Renal pelvis (tissue), 1 donor: ENCODE measurements at regions not wholly inside any gene's neighbourhood (a gene's known extent, or its start where the extent isn't known, plus 50 kb on each side); places are given as distances from the start of the nearest gene placed in this dataset.
"Not testable (repeated sequence)": the region's sequence is repeated elsewhere in the genome, so short reads cannot be mapped to it uniquely, and the experiment has no call there.

Source experiments
- DNase-seq: peaks from one replicate; pipeline ENCODE4 v3.0.0-alpha.2; 2013

DNA sequence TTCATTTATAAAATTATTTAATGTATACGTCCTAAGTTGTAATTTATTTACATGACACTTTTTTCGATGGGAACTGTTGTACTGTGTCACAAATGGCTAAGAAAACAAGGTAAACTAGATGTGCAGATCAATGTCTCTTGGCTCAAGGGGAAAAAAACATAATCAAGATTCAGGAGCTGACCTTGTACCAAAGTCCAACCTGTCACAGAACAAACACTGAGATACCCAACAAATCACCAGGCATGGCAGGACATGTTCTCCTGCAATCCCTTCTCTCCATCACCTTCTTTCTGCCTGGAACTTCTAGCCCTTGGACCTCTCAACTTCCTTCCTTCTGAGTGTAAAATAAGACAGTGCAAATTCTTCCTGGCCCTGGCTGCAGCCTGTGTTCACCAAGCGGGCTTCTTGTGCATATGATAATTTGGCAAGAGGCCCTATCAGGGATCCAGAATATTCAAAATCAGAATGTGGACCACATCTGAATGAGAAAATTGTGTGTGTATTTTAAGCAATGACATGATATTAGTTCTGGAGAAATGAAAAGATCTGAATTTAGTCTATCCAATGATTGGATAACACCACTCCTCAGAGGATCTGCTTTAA lies 445.9 kb downstream of the ZNF536 start:
- DNase-seq, result no peak

DNA sequence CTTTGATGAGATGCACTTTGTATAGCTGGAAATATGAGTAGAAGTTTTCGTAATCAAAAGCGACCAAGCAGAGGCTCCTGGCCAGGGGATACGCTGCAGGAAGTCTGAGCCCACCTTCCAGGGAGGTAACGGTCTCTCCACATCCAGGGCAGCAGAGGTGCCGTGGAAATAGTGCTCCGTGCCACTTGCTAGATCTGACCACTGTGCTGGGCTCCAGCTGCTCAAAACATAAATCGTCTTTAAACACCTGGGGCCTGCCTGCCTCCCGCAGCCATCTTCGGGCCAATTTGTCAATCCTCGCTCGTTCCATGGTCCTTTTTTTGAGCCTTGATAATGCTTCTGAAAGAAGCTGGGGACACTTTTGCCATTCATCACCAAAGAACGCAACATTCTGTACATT lies 445.0 kb downstream of the ZNF536 start:
- no peak for DNase-seq

DNA sequence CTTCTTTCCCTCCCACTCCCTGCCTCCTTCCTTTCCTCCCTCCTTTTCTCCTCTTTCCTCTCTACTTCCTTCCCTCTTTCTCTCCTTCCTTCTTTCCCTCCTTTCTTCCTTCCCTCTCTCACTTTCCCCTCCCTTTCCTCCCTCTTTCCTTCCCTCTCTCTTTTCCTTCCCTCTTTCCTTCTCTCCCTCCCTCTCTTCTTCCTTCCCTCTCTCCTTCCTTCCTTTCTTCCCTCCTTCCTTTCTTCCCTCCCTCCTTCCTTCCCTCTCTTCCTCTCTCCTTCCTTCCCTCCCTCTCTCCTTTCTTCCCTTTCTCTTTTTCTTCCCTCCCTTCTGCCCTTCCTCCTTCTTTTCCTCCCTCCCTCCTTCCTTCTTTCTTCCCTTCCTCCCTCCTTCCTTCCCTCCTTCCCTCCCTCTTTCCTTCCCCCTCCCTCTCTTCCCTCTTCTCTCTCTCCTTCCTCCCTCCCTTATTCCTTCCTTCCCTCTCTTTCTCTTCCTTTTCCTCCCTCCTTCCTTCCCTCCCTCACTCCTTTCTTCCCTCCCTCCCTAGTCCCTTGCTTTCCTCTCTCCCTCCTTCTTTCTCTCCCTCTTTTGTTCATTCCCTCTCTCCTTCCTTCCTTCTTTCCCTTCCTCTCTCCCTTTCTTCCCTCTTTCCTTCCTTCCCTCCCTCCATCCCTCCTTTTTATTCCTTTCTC lies 443.9 kb downstream of the ZNF536 start:
- DNase-seq, result no peak

DNA sequence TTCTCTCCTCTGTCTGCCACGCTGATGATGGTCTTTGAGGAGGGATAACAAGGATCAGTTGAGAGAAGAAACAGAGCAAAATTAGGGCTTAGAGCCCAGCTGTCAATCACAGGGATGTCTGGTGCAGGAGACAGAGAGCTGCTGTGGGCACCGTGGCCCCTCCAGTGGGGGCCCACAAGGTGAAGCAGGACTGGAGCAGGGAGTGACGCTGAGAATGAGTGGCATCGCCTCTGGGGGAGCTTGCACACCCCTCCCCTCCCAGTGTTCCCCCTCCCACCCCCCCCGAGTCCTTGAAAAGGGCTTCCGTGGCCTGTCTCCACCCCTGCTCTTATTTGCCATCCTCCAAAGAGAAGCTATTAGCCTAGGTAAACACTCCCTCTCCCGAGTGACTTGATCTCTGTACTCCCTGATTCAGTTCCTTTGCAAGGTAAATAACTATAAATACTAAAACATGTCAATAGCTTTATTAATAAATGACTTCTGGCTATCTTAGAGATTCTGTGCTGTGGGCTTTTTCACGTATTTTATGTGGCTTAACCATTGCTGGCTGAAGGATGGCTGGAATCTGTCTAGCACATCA lies 440.0 kb downstream of the ZNF536 start:
- no peak for DNase-seq

DNA sequence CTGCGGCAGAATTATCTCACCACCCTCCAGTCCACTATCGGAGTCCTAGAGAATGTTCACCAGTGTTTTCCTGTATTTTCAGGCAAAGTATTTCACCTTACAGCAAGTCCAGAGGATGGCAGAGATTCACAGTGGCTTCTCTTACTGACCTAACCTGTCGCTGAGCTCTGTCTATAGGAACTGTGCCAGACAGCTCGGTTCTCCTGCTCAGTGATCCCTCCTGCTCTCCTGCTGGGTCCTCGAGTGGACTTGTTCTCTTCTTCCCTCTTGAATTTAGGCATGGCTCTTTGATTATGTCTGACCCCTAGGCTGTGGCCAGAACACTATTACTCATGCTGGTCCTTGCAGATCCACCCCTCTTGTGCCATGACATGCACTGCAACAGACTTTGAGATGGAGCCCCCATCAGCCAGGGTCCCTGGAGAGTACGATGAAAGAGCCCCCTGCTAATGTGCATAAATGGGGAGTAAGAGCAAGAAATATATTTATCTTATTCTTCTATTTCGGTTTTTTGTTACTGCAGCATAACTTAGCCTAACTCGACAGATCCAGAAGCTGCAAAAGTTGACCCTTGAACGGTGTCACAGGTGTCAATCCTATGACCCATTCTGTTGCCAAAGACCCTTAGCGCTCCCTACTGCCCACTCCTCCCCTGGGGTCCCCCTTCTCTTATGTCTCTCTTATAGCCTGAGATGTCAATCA lies 439.4 kb downstream of the ZNF536 start:
- no peak for DNase-seq

DNA sequence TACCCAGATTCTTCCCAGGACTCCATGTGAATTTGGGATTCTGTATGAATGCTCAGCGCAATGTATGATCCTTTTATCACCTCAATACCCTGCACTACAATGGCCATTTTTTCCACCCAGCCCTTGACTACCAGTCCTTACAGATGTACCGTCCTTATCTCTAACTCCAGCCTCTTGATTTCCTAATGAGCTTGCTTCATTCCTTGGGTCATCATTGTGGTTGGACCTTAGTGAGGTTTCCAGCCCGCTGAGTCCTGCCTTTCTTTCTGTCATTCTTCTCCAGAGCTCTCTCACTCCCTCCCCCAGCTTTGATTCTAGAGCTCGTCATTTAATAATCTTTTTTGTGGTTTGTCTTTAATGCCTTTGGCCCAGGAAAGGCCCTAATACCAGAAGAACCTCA lies 438.5 kb downstream of the ZNF536 start:
- DNase-seq, result no peak

DNA sequence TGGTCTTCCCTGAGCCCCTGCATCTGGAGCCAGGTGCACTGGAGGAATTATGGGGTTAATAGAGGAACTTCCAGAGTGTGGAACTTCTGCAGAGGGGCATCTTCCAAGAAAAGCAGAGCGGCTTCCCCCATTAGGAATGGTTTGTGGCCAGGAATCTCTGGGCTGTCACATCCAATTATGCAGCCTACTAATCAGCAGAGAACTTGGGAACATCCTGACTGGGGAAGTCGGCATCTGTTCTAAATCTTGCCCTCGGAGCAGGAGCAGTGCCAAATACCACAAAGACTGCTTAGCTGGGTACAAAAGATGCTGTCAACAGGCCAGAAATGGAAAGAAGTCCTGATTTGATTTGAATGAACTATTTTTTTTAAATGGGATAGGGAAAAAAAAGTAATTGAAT lies 435.1 kb downstream of the ZNF536 start:
- no peak for DNase-seq

DNA sequence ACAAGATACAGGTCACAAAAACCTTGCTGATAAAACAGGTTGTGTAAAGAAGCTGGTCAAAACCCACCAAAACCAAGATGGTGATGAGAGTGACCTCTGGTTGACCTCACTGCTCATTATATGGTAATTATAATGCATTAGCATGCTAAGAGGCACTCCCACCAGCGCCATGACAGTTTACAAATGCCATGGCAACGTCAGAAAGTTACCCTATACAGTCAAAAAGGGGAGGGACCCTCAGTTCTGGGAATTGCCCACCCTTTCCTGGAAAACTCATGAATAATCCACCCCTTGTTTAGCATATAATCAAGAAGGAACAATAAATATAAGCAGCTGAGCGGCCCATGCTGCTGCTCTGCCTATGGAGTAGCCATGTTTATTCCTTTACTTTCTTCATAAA lies 434.1 kb downstream of the ZNF536 start:
- DNase-seq, result no peak

DNA sequence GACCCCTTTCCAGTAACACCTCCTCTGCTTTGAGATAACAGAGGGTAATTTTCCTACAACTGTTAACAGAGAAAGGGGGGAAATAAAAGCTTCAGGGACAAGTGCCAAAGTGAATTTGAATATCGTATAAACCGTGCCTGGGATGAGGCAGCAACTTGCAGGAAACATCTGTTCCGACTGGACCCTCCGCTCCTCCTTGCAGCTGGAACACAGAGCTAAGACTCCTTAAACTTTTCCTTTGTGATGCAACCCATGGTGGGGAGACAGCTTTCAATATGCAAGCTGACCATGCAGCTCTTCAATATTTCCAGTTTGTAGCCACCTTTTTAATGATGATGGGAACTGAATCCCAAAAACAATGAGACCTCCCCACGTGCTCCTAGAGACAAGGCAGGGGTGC lies 432.6 kb downstream of the ZNF536 start:
- no peak for DNase-seq

DNA sequence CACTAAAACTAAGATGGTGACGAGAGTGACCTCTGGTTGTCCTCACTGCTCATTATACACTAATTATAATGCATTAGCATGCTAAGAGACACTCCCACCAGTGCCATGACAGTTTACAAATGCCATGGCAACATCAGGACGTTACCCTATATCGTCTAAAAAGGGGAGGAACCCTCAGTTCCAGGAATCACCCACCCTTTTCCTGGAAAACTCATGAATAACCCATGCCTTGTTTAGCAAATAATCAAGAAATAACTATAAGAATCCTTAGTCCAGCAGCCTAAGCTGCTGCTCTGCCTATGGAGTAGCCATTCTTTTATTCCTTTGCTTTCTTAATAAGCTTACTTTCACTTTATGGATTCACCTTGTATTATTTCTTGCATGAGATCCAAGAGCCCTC lies 432.1 kb downstream of the ZNF536 start:
- DNase-seq, result not testable (repeated sequence)

DNA sequence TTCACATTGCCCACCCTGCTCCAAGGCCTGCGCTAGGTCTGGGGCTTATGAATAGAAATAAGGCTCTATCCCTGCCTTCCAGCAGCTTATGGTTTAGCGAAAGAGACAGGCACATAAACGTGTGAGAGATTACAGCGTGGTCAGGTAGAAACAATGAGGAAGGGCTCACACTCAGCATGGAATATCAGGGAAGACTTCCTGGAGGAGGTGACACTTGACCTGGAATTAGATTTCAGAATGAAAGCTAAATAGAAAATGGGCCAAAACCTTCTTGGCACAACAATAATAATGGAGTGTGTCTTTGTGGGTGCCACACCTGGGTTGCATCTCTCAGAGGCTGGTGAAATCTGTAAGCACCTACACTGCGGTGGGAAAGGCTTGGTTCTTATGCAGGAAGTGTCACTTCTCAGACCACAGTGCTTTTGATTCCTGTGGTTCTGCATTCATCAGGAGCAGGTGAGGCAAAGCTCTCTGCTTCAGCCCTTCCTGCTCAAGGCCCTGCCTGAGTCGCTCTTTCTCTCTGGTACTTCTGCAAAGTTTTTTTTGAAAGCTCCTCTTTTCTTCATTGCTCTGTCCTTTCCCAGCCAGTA lies 430.3 kb downstream of the ZNF536 start:
- DNase-seq, result no peak

DNA sequence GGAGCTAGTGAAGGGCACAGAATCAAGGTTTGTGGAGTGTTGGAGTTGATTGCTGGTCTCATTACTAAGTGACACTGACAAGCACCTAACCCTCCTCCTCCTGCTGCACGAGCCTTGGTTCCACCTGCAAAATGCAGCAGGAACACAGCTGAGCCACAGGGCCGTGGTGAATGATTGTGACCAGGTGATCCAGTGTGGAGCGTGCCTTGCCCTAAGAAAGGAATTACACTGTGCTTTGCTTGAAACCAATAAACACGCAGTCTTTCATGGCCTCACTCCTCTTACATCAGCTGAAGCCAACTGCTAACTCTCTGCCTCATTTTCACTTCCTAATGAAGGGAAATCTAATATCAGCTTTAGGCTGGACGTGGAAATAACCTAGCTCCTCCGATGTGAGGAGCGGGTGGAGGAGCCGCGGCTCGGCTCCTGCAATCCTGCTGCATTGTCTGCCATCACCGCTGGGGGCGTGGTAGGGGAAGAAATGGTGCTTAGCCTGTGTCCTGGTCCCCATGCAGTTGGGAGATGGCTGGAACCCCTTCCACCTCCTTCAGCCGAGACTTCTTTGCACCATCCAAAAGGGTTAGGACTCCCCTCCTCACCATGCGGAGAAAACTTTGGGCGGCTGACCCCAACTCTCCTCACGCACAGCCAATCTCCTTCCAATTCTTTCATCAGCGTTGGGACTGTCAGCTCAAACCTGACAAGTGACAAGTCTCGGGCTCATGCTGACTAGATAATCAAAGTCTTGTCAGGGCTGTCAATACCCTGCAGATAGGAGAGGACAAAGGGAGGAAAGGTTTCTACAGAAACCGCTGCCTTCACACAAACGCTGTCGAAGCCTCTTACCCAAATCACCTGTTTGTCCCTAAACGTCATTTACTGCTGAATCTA lies 427.9 kb downstream of the ZNF536 start:
- DNase-seq, result peak; percentile 24

DNA sequence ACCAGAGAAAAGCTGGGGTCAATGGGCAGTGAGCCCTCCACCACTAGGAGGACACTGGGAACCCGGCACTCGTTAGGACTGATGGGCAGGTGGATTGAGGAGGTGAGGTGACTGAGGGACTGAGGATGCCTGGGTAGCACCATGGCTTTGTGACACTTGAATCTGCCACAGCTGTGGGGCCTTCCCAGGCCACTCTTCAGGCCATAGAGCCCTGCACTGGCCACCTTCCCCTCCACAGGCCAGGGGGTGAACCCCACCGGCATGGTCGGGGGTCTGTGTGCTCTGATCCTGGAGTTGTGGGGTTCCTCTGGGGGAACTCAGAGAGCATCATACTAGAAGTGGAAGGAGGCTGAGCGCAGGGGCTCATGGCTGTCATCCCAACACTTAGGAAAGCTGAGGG lies 423.5 kb downstream of the ZNF536 start:
- DNase-seq, result no peak

DNA sequence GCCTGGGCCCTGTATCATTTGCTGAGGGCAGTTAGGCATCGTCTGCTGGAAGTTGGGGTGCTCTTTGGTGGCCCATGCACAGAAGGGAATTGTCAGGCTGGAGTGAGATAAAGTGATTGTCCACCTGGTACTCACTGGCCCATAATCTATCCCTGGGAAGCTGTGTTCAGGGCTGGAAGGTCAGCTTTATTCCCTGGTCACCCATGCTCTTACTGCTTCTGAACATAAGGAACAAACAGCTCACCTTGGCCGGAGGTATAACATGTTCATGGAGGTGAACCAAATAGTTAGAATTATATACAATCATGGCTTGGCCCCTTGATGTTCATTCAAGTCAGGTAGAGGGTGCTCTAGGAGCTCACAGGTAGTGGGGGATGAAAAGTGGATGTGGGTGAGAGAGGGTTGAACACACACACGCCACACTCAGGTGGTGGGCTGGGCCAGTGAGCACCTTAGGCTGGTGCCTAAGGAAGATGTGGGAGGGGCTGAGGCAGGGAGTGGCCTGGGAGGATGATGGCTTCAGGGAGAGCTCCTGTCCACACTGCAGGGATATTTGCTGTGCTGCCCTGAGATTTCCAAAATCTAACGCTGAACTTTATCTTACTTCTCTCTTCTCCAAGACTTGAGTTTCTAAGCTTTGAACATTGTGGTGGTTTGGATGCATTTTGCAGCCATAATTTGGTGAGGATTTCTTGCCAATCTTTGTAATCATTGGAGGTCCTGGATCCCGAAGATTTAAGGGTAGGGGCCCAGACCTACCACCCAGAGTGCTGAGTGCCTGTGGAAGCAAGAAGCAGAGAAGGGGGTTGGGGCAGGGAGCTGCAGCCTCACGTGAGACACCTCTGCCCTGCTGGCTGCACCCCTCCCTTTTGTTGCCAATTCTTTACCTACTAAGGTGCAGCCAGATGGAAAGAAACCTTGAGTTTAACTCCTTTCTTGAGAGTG lies 420.6 kb downstream of the ZNF536 start:
- DNase-seq, result no peak

DNA sequence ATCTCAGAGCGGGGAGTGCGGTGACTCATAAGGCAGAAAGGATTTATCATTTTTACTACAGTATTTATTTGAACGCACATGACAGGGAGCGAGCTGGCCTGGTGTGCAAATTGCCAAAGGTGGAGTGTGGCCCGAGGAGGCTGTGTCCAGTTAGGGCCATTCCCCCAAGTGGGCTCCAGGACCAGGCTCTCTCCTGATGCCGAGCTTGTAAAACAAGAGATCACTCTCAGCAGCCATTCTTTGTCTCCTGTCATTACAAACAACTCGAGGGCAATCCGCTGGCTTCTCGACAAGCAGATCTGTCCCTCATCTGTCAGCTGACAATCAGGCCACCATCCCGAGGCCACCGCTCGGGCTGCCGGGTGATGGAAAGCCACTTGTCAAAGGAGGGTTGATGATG lies 418.9 kb downstream of the ZNF536 start:
- no peak for DNase-seq

DNA sequence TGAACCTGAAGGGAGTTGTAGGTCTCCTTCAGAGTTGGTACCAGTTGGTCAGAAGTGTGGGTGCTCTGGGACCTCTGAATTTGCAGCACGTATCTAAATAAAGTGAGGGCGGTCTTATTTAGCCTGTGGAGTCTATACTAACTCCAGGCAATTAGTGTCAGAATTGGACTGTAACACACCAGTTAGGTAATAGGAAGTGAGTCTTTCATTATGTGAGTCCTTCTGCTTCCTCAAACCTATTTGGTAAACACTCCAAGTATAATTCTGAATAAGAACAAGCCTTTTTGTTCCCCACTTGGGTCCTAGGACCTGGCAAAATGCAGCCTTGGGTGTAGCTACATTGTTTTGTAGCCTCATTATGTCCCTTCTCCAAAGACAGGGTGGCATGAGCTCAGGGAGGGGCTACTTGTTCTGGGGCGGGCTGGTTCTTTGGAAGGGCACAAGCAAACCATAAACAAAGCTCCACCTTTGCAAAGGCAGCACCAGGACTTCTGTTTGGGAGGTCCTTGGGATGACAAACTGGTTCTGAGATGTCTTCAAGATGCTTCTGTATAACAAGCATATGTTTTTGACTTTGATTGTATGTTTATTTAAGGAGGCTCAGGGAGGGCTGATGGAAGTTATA lies 418.0 kb downstream of the ZNF536 start:
- DNase-seq, result no peak

DNA sequence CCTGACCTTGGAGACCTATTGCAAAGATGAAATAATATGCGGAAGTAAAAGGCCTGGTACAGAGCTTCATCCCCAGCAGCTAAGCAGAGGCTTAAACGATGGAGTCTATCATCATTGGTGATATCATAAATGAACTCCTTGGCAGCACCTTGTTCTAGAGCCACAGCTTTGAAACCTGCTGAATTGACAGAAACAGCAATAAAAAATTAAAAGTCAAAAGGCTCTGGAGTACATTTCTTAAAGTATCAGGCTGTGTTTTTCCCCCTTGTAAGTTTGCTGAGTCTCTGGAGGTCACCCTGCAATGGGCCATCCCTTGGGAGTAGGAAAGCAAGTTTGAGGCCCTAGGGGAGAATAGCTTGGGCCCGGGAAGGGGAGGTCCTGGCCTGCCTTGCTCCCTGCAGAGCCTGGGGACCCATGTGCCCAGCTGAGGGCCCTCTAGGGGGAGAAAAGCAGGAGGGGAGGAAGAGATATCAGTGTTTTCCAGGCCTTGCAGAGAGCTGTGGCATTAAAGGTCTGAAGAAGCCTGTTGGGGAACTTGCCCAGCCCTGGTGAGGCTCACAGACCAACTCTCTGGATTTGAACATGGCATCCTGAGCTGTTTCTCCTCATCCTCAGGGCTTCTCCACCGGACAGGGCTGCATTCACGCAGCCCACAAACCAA lies 416.1 kb downstream of the ZNF536 start:
- DNase-seq, result no peak

DNA sequence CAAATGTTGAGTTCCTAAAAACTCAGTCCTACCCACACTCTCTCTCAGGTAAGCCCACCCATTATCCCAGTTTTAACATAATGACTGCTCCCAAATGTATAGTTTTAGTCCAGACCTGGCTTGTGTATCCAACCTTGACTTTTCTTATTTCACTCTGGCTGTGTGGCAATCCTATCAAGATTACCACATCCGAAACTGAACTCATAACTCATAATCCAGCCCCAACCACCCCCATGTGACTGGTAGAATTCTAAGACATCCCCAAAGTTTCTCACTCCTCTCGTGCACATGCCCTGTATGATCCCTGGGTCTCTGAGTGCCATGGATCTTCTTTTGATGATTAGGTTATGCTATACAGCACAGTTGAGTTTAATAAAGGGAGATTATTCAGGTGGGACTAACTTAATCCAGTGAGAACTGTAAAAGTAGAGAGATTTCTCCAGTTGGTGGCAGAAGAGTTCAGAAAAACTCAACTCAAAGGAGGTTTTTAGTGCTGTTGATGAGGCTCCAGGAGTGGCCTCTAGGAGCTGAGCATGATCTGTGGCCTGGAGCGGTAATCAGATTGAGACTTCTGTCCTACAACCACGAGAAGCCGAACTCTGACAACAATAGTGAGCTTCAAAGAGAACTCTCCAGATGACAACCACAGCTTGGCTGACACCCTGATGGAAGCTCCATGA lies 413.4 kb downstream of the ZNF536 start:
- DNase-seq, result no peak
